ENCODE measurements at regions not wholly inside any gene's neighbourhood (a gene's known extent, or its start where the extent isn't known, plus 50 kb on each side); places are given as distances from the start of the nearest gene placed in this dataset.

DNA sequence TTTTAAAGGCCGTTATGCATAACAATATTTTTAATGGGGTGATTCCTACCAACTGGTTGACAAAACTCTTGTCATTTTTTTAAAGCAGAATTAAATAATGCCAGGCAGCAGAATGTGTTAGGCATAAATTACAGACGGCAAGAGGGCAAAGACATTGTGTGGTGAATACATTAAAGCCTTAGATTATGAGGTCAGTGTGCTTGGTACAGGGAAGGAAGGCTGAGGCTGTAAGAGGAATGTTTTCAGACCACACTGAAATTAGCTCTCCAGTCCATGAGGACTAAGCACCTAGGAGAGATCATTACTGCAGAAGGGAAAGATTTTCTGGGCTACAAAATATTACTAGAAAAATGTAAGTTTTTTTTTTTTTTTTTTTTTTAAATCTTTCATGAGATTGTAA is 312.8 kb upstream of the PRKCQ start:
- TF ChIP-seq, protein P1, sequence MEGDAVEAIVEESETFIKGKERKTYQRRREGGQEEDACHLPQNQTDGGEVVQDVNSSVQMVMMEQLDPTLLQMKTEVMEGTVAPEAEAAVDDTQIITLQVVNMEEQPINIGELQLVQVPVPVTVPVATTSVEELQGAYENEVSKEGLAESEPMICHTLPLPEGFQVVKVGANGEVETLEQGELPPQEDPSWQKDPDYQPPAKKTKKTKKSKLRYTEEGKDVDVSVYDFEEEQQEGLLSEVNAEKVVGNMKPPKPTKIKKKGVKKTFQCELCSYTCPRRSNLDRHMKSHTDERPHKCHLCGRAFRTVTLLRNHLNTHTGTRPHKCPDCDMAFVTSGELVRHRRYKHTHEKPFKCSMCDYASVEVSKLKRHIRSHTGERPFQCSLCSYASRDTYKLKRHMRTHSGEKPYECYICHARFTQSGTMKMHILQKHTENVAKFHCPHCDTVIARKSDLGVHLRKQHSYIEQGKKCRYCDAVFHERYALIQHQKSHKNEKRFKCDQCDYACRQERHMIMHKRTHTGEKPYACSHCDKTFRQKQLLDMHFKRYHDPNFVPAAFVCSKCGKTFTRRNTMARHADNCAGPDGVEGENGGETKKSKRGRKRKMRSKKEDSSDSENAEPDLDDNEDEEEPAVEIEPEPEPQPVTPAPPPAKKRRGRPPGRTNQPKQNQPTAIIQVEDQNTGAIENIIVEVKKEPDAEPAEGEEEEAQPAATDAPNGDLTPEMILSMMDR (conservative IDR thresholded peaks at IDR 0.05; ENCODE audit: low read depth, low read length): no peak
- H3K4me3 ChIP-seq (ENCODE audit: low read depth, low read length): no peak overlapping the region
- no peak for DNase-seq (ENCODE audit: low read depth)

DNA sequence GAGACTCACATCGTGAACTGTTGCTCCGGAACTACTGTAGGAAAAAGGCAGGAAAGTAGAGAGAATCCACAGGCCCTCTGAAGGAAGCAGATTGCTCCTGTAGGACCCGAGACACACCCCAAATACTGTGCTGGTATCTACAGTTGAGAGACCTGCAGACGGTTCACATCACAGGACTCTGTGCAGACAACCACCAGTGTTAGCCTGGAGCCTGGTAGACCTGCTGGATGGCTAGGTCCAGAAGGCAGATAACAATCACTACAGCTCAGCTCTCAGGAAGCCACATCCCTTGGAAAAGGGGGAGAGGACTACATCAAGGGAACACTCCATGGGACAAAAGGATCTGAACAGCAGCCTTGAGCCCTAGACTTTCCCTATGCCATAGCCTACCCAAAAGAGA is 311.8 kb upstream of the PRKCQ start:
- DNase-seq (ENCODE audit: low read depth): no peak
- TF ChIP-seq, protein P1 (conservative IDR thresholded peaks at IDR 0.05; ENCODE audit: low read depth, low read length): no peak
- no peak overlapping the region for H3K4me3 ChIP-seq (ENCODE audit: low read depth, low read length)

DNA sequence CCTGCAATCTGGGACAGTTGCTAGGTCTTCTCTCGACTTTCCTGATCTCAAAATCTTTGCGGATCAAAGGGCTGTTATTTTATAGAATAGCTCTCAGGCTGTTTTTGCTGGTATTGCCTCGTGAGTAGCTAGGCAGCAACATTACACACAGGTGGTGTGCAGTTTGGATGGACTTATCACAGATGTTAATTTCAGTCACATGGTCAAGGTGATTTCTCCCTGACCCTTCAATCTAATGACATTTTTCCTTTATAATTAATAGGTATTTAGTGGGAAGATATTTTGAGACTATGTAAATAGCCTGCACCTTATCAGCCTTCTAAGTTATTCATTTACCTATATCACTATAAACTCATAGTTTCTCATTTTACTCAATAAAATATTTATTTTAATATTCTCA is 309.6 kb upstream of the PRKCQ start:
- TF ChIP-seq, protein P1 (conservative IDR thresholded peaks at IDR 0.05; ENCODE audit: low read depth, low read length): no peak
- H3K4me3 ChIP-seq (ENCODE audit: low read depth, low read length): no peak overlapping the region
- DNase-seq (ENCODE audit: low read depth): no peak

DNA sequence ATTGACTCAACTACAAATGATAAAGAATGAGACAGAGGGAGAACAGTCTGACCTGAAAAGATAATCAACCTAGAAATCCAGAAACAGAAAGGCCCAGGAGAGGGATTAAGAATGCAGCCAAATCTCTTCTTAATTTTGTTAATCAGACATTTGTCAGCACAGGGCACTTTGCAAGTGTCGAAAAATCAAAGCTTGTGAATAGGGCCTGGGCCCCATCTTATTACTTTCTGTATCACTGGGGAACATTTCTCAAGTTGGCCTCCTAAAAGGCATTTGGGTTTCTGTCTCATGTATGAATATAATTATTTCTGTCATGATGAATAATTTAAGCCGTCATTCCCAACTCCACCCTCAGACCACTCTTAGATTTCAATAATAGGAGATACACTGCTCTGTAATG is 308.4 kb upstream of the PRKCQ start:
- no peak for DNase-seq (ENCODE audit: low read depth)
- H3K4me3 ChIP-seq (ENCODE audit: low read depth, low read length): no peak overlapping the region
- TF ChIP-seq, protein P1 (conservative IDR thresholded peaks at IDR 0.05; ENCODE audit: low read depth, low read length): no peak

DNA sequence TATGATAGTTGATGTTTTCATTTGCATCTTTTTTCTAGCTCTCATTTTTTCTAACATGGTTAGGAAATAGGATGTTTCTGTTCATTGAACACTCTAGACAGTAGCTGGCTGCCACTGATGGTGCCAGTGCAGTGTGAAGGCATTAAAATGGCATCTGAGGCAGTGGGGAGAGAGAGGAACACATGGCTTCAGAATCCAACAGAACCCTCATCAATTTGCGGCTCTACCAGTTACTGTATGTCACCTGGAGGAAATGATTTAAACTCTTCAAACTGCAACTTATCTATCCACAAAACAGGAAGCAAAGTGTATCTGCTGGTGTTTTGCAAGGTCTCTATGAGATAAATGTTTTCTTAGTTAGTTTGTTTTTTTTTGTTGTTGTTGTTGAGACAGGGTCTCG is 305.2 kb upstream of the PRKCQ start:
- no peak for DNase-seq (ENCODE audit: low read depth)
- no peak overlapping the region for H3K4me3 ChIP-seq (ENCODE audit: low read depth, low read length)
- TF ChIP-seq, protein P1 (conservative IDR thresholded peaks at IDR 0.05; ENCODE audit: low read depth, low read length): no peak

DNA sequence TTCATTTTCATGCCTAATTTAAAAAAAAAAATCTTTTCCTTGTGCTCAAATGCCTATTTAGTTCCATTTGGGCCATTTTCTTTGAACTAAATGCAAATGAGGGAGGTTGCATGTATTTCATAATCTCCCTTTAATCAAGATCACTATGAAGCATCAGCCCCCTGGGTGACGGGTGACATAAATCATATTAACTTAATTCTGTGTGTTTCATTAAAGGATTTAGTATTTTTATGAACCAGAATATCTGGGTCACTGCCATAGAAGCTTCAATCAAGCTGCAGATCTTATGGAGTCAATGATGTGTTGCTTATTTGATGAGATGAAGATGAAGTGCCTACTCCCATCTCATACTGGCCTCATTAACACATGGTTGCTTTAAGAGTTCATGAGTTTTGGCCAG is 301.9 kb upstream of the PRKCQ start:
- TF ChIP-seq, protein P1 (conservative IDR thresholded peaks at IDR 0.05; ENCODE audit: low read depth, low read length): no peak

DNA sequence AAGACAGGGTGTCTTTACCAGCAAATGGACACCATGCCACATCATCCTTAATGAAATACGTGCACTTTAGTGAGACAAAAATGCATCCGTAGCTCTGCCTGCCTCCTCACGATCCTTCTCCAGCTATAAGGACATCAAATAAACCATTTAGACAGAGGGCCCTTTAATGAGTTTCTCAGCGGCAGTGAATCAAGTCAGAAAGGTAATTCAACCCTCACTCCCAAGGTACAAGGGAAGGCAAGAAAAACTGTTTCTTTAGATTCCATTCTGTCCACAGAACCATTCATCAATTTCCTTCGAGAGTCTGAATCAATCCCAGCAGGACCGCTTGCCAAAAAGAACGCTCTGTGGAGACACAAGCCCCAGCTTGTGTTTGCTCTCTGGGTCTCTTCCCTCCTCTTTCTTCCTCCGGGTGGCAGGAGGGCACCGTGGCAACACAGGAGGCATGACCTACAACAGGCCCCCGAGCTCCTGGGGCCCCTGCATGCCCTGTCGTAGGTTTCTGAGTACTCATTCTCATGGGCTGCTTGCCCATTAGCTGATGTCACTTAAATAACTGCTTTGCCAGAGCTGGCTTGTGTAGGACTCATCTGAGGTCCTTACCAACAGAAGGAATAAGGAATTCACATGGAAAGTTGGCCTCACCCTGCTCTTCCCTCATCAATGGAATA is 297.8 kb upstream of the PRKCQ start:
- TF ChIP-seq, protein P1 (conservative IDR thresholded peaks at IDR 0.05; ENCODE audit: low read depth, low read length): no peak
- no peak overlapping the region for H3K4me3 ChIP-seq (ENCODE audit: low read depth, low read length)
- DNase-seq (ENCODE audit: low read depth): no peak

More for the DNA sequence above, 301.9 kb upstream of the PRKCQ start:
- no peak for DNase-seq (ENCODE audit: low read depth)
- H3K4me3 ChIP-seq (ENCODE audit: low read depth, low read length): no peak overlapping the region
